A204.1 (cell line): ENCODE measurements at regions not wholly inside any gene's neighbourhood (a gene's known extent, or its start where the extent isn't known, plus 50 kb on each side); places are given as distances from the start of the nearest gene placed in this dataset.
"Not testable (repeated sequence)": the region's sequence is repeated elsewhere in the genome, so short reads cannot be mapped to it uniquely, and the experiment has no call there.

ENCODE experiments used
- FAIRE-seq: peaks from 2 replicates; lab custom pipeline; 2012; peaks lifted over from hg19 to GRCh38; lab: Jason Lieb, UNC

- no peak for FAIRE-seq
Measured at GRCh38 chrX:140337263-140337662, 167.6 kb downstream of the SOX3 start.

- no peak for FAIRE-seq
Measured at GRCh38 chrX:140318296-140318695, 186.6 kb downstream of the SOX3 start.

GRCh38 chrX:140317462-140317861, 187.4 kb downstream of the SOX3 start:
- no peak for FAIRE-seq

- FAIRE-seq = no peak
Measured at GRCh38 chrX:140298960-140299825, 205.7 kb downstream of the SOX3 start.

GRCh38 chrX:140297273-140297672, 207.6 kb downstream of the SOX3 start:
- no peak for FAIRE-seq

- no peak for FAIRE-seq
Measured at GRCh38 chrX:140292961-140293360, 211.9 kb downstream of the SOX3 start.

- no peak for FAIRE-seq
Measured at GRCh38 chrX:140292188-140292587, 212.7 kb downstream of the SOX3 start.

- FAIRE-seq = no peak
Measured at GRCh38 chrX:140274811-140275525, 229.9 kb downstream of the SOX3 start.

- FAIRE-seq = no peak
Measured at GRCh38 chrX:140273921-140274320, 230.9 kb downstream of the SOX3 start.

- FAIRE-seq = no peak
Measured at GRCh38 chrX:140250391-140250790, 254.5 kb downstream of the SOX3 start.

GRCh38 chrX:140249088-140249487, 255.8 kb downstream of the SOX3 start:
- FAIRE-seq = no peak

GRCh38 chrX:140229191-140229590, 263.9 kb upstream of the CXorf66 start:
- no peak for FAIRE-seq

GRCh38 chrX:140226037-140226436, 260.7 kb upstream of the CXorf66 start:
- FAIRE-seq = not testable (repeated sequence)

GRCh38 chrX:140215894-140216293, 250.6 kb upstream of the CXorf66 start:
- FAIRE-seq = not testable (repeated sequence)

GRCh38 chrX:140214518-140214917, 249.2 kb upstream of the CXorf66 start:
- not testable (repeated sequence) for FAIRE-seq

GRCh38 chrX:140206657-140207056, 241.3 kb upstream of the CXorf66 start:
- FAIRE-seq = no peak

GRCh38 chrX:140190441-140191108, 225.3 kb upstream of the CXorf66 start:
- no peak for FAIRE-seq

GRCh38 chrX:140180585-140180984, 215.3 kb upstream of the CXorf66 start:
- no peak for FAIRE-seq

GRCh38 chrX:140177821-140178220, 212.5 kb upstream of the CXorf66 start:
- FAIRE-seq = no peak

- no peak for FAIRE-seq
Measured at GRCh38 chrX:140172401-140172800, 207.1 kb upstream of the CXorf66 start.

- no peak for FAIRE-seq
Measured at GRCh38 chrX:140167551-140167950, 202.2 kb upstream of the CXorf66 start.

- FAIRE-seq = no peak
Measured at GRCh38 chrX:140165849-140166248, 200.5 kb upstream of the CXorf66 start.

- no peak for FAIRE-seq
Measured at GRCh38 chrX:140164391-140164790, 199.1 kb upstream of the CXorf66 start.
